Adrenal gland (tissue), 5 donors: ENCODE measurements at regions not wholly inside any gene's neighbourhood (a gene's known extent, or its start where the extent isn't known, plus 50 kb on each side); places are given as distances from the start of the nearest gene placed in this dataset.

Experiments
- CTCF ChIP-seq, 6 experiments: fragments of 450-650 bp in 4 of 6; fragments of 200-600 bp in 2 of 6; sonication (generic) in 1 of 6; IDR thresholded peaks; 1 replicate in 5 of 6; 2 replicates in 1 of 6; pipeline versions ENCODE4 v1.5.1 to v1.8.0; 2016 to 2021; ENCODE audit warnings: antibody characterized with exemption in 6 of 6, mild to moderate bottlenecking in 2 of 6, moderate library complexity in 1 of 6
- POLR2A ChIP-seq, 2 donors: fragments of 450-650 bp; IDR thresholded peaks; one replicate each; pipeline ENCODE4 v1.6.1; 2017; ENCODE audit warnings: antibody characterized with exemption in 2 of 2, mild to moderate bottlenecking in 2 of 2, moderate library complexity in 1 of 2
- donor health status: DM: no; HTN: no; CAD: no.

GRCh38 chr4:138912704-138913340 is 102.8 kb upstream of the NOCT start:
- no peak for TF ChIP-seq POLR2A (IDR thresholded peaks at IDR 0.05)
- TF ChIP-seq CTCF (IDR thresholded peaks at IDR 0.05): no peak
